WTC11 (cell line): ENCODE measurements at regions not wholly inside any gene's neighbourhood (a gene's known extent, or its start where the extent isn't known, plus 50 kb on each side); places are given as distances from the start of the nearest gene placed in this dataset.

ENCODE experiments used
- ELF4 ChIP-seq: sonication (generic); formaldehyde crosslinking; IDR thresholded peaks from 2 replicates; pipeline ENCODE4 v1.8.1; 2022; ENCODE audit warnings: low read depth, mild to moderate bottlenecking, moderate library complexity, missing genetic modification reagents
- FOXJ3 ChIP-seq: sonication (generic); formaldehyde crosslinking; IDR thresholded peaks from 2 replicates; pipeline ENCODE4 v1.9.0; 2021; ENCODE audit warnings: missing genetic modification reagents, mild to moderate bottlenecking, borderline replicate concordance
- NR1H2 ChIP-seq: sonication (generic); formaldehyde crosslinking; IDR thresholded peaks from 2 replicates; pipeline ENCODE4 v1.9.0; 2021; ENCODE audit warnings: mild to moderate bottlenecking, moderate library complexity, missing genetic modification reagents
- ZNF138 ChIP-seq: sonication (generic); formaldehyde crosslinking; conservative IDR thresholded peaks from 2 replicates; pipeline ENCODE4 v1.8.1; 2022; ENCODE audit warnings: mild to moderate bottlenecking, moderate library complexity, missing genetic modification reagents
- ZNF232 ChIP-seq: sonication (generic); formaldehyde crosslinking; IDR thresholded peaks from 2 replicates; pipeline ENCODE4 v1.8.0; 2022; ENCODE audit warnings: mild to moderate bottlenecking, missing genetic modification reagents
- ZNF317 ChIP-seq: sonication (generic); formaldehyde crosslinking; IDR thresholded peaks from 2 replicates; pipeline ENCODE4 v1.8.1; 2023; ENCODE audit warnings: low read depth, mild to moderate bottlenecking, moderate library complexity, missing genetic modification reagents, borderline replicate concordance
- TF ChIP-seq, protein P1 (sequence below): fragments of 200-600 bp; IDR thresholded peaks from 2 replicates; pipeline ENCODE4 v1.8.0; 2022; ENCODE audit warnings: antibody characterized with exemption
- TF ChIP-seq, protein P2 (sequence below): sonication (generic); formaldehyde crosslinking; IDR thresholded peaks from 2 replicates; pipeline ENCODE4 v1.8.1; 2023; ENCODE audit warnings: mild to moderate bottlenecking, missing genetic modification reagents, moderate library complexity
- TF ChIP-seq, protein P3 (sequence below): sonication (generic); formaldehyde crosslinking; IDR thresholded peaks from 2 replicates; pipeline ENCODE4 v1.8.1; 2023; ENCODE audit warnings: mild to moderate bottlenecking, missing genetic modification reagents
- TF ChIP-seq, protein P4 (sequence below): sonication (generic); formaldehyde crosslinking; conservative IDR thresholded peaks from 2 replicates; pipeline ENCODE4 v1.8.1; 2022; ENCODE audit warnings: mild to moderate bottlenecking, missing genetic modification reagents
- TF ChIP-seq, protein P5 (sequence below): sonication (generic); formaldehyde crosslinking; IDR thresholded peaks from 2 replicates; pipeline ENCODE4 v1.8.1; 2023; ENCODE audit warnings: mild to moderate bottlenecking, moderate library complexity, missing genetic modification reagents

DNA sequence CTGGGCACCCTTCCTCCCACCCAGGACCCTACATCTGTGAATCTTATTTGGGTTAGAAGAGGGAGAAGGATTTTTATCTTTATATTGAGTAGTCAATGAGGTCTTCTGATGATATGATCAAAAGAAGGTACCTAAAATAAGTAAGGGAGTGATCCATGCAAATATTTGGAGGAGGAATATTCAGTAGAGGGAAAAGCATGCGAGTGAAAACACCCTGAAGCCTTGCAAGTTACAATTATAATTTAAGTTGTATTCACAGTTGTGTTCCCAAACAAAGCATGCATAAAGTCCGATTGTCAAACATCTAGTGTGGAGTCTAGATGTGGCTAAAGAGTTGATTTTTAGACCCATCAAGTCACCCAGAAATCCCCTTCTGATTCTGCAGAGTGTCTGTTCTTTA, 530.2 kb upstream of the ZEB2 start:
- TF ChIP-seq, protein P1, sequence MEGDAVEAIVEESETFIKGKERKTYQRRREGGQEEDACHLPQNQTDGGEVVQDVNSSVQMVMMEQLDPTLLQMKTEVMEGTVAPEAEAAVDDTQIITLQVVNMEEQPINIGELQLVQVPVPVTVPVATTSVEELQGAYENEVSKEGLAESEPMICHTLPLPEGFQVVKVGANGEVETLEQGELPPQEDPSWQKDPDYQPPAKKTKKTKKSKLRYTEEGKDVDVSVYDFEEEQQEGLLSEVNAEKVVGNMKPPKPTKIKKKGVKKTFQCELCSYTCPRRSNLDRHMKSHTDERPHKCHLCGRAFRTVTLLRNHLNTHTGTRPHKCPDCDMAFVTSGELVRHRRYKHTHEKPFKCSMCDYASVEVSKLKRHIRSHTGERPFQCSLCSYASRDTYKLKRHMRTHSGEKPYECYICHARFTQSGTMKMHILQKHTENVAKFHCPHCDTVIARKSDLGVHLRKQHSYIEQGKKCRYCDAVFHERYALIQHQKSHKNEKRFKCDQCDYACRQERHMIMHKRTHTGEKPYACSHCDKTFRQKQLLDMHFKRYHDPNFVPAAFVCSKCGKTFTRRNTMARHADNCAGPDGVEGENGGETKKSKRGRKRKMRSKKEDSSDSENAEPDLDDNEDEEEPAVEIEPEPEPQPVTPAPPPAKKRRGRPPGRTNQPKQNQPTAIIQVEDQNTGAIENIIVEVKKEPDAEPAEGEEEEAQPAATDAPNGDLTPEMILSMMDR = no peak
- TF ChIP-seq ZNF232 (CRISPR knock-in tag) = no peak
- TF ChIP-seq, protein P2, sequence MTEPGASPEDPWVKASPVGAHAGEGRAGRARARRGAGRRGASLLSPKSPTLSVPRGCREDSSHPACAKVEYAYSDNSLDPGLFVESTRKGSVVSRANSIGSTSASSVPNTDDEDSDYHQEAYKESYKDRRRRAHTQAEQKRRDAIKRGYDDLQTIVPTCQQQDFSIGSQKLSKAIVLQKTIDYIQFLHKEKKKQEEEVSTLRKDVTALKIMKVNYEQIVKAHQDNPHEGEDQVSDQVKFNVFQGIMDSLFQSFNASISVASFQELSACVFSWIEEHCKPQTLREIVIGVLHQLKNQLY = no peak
- no peak for TF ChIP-seq FOXJ3 (CRISPR knock-in tag)
- TF ChIP-seq ZNF317 (CRISPR knock-in tag) = no peak
- TF ChIP-seq, protein P3, sequence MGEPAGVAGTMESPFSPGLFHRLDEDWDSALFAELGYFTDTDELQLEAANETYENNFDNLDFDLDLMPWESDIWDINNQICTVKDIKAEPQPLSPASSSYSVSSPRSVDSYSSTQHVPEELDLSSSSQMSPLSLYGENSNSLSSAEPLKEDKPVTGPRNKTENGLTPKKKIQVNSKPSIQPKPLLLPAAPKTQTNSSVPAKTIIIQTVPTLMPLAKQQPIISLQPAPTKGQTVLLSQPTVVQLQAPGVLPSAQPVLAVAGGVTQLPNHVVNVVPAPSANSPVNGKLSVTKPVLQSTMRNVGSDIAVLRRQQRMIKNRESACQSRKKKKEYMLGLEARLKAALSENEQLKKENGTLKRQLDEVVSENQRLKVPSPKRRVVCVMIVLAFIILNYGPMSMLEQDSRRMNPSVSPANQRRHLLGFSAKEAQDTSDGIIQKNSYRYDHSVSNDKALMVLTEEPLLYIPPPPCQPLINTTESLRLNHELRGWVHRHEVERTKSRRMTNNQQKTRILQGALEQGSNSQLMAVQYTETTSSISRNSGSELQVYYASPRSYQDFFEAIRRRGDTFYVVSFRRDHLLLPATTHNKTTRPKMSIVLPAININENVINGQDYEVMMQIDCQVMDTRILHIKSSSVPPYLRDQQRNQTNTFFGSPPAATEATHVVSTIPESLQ (CRISPR knock-in tag) = no peak
- TF ChIP-seq, protein P4, sequence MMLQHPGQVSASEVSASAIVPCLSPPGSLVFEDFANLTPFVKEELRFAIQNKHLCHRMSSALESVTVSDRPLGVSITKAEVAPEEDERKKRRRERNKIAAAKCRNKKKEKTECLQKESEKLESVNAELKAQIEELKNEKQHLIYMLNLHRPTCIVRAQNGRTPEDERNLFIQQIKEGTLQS (CRISPR knock-in tag) = no peak
- no peak for TF ChIP-seq ZNF138 (CRISPR knock-in tag)
- no peak for TF ChIP-seq ELF4 (CRISPR knock-in tag)
- TF ChIP-seq, protein P5, sequence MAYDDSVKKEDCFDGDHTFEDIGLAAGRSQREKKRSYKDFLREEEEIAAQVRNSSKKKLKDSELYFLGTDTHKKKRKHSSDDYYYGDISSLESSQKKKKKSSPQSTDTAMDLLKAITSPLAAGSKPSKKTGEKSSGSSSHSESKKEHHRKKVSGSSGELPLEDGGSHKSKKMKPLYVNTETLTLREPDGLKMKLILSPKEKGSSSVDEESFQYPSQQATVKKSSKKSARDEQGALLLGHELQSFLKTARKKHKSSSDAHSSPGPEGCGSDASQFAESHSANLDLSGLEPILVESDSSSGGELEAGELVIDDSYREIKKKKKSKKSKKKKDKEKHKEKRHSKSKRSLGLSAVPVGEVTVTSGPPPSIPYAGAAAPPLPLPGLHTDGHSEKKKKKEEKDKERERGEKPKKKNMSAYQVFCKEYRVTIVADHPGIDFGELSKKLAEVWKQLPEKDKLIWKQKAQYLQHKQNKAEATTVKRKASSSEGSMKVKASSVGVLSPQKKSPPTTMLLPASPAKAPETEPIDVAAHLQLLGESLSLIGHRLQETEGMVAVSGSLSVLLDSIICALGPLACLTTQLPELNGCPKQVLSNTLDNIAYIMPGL (CRISPR knock-in tag) = no peak
- no peak for TF ChIP-seq NR1H2
